Smooth muscle cell (in vitro differentiated cells): ENCODE measurements at regions not wholly inside any gene's neighbourhood (a gene's known extent, or its start where the extent isn't known, plus 50 kb on each side); places are given as distances from the start of the nearest gene placed in this dataset.
A peak's percentile ranks its signal among the peaks of the same experiment; 100 is the strongest.

Source experiments
- DNase-seq: peaks from one replicate; lab custom pipeline; 2025; ENCODE audit not compliant: unreplicated experiment; lab: John Stamatoyannopoulos, UW
- H2AFZ ChIP-seq: fragments of 200-600 bp; sonication (generic); 2 replicates; pipeline ENCODE4 v1.6.0; 2016; ENCODE audit warnings: antibody characterized with exemption, low read depth, mild to moderate bottlenecking
- H3F3A ChIP-seq: fragments of 200-600 bp; sonication (generic); 2 replicates; pipeline ENCODE4 v1.6.0; 2017; ENCODE audit warnings: antibody characterized with exemption, low read depth
- H3K27ac ChIP-seq: fragments of 200-600 bp; sonication (generic); 2 replicates; pipeline ENCODE4 v1.5.1; 2016; ENCODE audit warnings: low read depth, mild to moderate bottlenecking
- H3K27me3 ChIP-seq: fragments of 200-600 bp; sonication (generic); 2 replicates; pipeline ENCODE4 v1.6.1; 2016; ENCODE audit warnings: low read depth, mild to moderate bottlenecking
- H3K36me3 ChIP-seq: fragments of 200-600 bp; sonication (generic); 2 replicates; pipeline ENCODE4 v1.5.1; 2016; ENCODE audit warnings: low read depth
- H3K4me1 ChIP-seq: fragments of 200-600 bp; sonication (generic); 2 replicates; pipeline ENCODE4 v1.5.1; 2016; ENCODE audit warnings: low read depth
- H3K4me2 ChIP-seq: fragments of 200-600 bp; sonication (generic); 2 replicates; pipeline ENCODE4 v1.6.0; 2016; ENCODE audit warnings: mild to moderate bottlenecking
- H3K4me3 ChIP-seq: fragments of 200-600 bp; sonication (generic); 2 replicates; pipeline ENCODE4 v1.5.1; 2016; ENCODE audit warnings: mild to moderate bottlenecking
- H3K79me2 ChIP-seq: fragments of 200-600 bp; sonication (generic); 2 replicates; pipeline ENCODE4 v1.6.0; 2016; ENCODE audit warnings: low read depth, mild to moderate bottlenecking
- H3K9ac ChIP-seq: fragments of 200-600 bp; sonication (generic); 2 replicates; pipeline ENCODE4 v1.6.0; 2016; ENCODE audit warnings: low read depth
- H3K9me3 ChIP-seq: fragments of 200-600 bp; sonication (generic); replicated peaks from 2 replicates; pipeline ENCODE4 v1.5.1; 2016; ENCODE audit warnings: low read depth
- H4K20me1 ChIP-seq: fragments of 200-600 bp; sonication (generic); 2 replicates; pipeline ENCODE4 v1.6.0; 2016; ENCODE audit warnings: low read depth
- CTCF ChIP-seq: fragments of 200-600 bp; sonication (generic); IDR thresholded peaks from 2 replicates; pipeline ENCODE4 v1.5.1; 2017; ENCODE audit warnings: borderline replicate concordance, mild to moderate bottlenecking, antibody characterized with exemption; ENCODE audit not compliant: insufficient read depth, poor library complexity, severe bottlenecking
- WGBS: methylation state at CpG from one replicate; pipeline ENCODE4 v1.1.7; 2016; ENCODE audit warnings: low lambda C conversion rate; 5-methylcytosine and 5-hydroxymethylcytosine counted together

DNA sequence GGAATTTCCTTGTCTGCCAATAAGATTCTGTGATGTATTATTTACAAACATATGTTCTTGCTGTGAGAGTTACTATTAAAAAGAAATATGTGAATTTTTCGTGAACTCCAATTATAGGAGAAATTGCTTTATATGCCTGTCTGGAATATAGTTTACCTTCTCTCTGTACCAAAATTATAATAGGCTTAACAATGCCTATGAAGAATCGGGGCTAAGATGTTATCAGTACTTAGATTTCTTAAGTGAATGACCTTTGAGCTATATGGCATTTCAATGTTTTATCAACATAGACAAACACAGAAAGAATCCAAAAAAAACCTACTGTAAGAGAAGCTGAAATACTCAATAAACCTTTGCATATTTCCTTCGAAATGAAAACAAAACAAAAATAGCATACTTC lies 323.1 kb upstream of the ADAMTS5 start:
- no peak for TF ChIP-seq CTCF
- no peaks in the 10 kb centered on the region for H4K20me1 ChIP-seq
- no peaks in the 10 kb centered on the region for H3K79me2 ChIP-seq
- H3K9ac ChIP-seq: no peak overlapping the region
- H3K27me3 ChIP-seq: no peaks in the 10 kb centered on the region
- peak overlapping the region; percentile 51 for H2AFZ ChIP-seq
- no peaks in the 10 kb centered on the region for H3K4me1 ChIP-seq
- H3K4me3 ChIP-seq: no peak overlapping the region
- no peak overlapping the region for H3K27ac ChIP-seq
- H3K9me3 ChIP-seq: no peaks in the 10 kb centered on the region
- DNase-seq: no peak
- 84% methylated on average over 3 of the region's 3 CpGs for WGBS
- H3F3A ChIP-seq: no peaks in the 10 kb centered on the region
- H3K36me3 ChIP-seq: no peaks in the 10 kb centered on the region
- no peak overlapping the region for H3K4me2 ChIP-seq

GRCh38 chr21:27286760-27287159 lies 319.9 kb upstream of the ADAMTS5 start:
- no peak for DNase-seq
- H3K9ac ChIP-seq: no peak overlapping the region
- no peak overlapping the region for H3K4me3 ChIP-seq
- H3K4me1 ChIP-seq: no peaks in the 10 kb centered on the region
- no peak for TF ChIP-seq CTCF
- H3K36me3 ChIP-seq: no peaks in the 10 kb centered on the region
- no peaks in the 10 kb centered on the region for H4K20me1 ChIP-seq
- H3K4me2 ChIP-seq: no peak overlapping the region
- H3K79me2 ChIP-seq: no peaks in the 10 kb centered on the region
- H3K27me3 ChIP-seq: no peaks in the 10 kb centered on the region
- H2AFZ ChIP-seq: peak overlapping the region; percentile 63
- H3F3A ChIP-seq: no peaks in the 10 kb centered on the region
- no peak overlapping the region for H3K27ac ChIP-seq
- no peaks in the 10 kb centered on the region for H3K9me3 ChIP-seq

- H2AFZ ChIP-seq: peak overlapping the region; percentile 76
- no peaks in the 10 kb centered on the region for H3K27me3 ChIP-seq
- no peak for DNase-seq
- H3K9me3 ChIP-seq: no peaks in the 10 kb centered on the region
- peaks cover 23% of the 10 kb centered on the region for H3K4me1 ChIP-seq
- peak overlapping the region; percentile 29 for H3K4me2 ChIP-seq
- H3K79me2 ChIP-seq: no peaks in the 10 kb centered on the region
- H3K27ac ChIP-seq: peak overlapping the region; percentile 85
- no peak for TF ChIP-seq CTCF
- H3K4me3 ChIP-seq: no peak overlapping the region
- H4K20me1 ChIP-seq: no peaks in the 10 kb centered on the region
- H3F3A ChIP-seq: no peaks in the 10 kb centered on the region
- H3K36me3 ChIP-seq: no peaks in the 10 kb centered on the region
- no peak overlapping the region for H3K9ac ChIP-seq
Observed at GRCh38 chr21:27277110-27277509, 310.2 kb upstream of the ADAMTS5 start.

DNA sequence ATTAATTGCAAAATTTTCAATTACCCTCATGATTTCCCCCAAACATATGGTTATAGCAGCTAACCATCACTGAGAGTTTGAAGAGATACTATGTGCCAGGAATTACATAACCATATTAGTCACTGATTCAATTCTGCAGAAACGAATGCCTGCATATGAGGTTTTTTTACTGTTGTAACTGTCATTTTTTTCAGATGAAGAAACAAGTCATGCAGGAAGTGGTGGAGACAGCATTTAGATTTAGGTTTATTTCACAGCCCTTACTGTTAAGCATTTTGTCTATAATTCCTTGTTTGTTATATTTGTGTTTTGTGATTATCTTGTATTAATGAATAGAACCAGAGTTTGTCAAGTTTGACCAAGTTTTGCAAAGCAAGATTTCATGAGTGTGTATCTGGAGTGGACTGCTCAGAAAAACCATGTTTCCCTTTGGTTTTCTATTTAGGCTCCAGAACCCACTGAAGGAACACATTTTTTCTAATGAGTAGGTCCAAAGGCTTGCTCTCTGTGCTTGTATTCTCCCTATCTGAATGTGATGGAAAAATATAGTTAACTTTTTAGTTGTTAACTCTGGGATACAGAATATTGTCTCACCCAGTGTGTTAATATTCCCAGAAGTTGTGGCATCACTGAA lies 308.5 kb upstream of the ADAMTS5 start:
- H3K9me3 ChIP-seq: no peaks in the 10 kb centered on the region
- H3K27ac ChIP-seq: peak overlapping the region; percentile 85
- H3K4me1 ChIP-seq: peaks cover 25% of the 10 kb centered on the region
- no peaks in the 10 kb centered on the region for H3K27me3 ChIP-seq
- peak overlapping the region; percentile 29 for H2AFZ ChIP-seq
- peak overlapping the region; percentile 45 for H3K9ac ChIP-seq
- TF ChIP-seq CTCF: no peak
- WGBS: 0% methylated on average over 1 of the region's 1 CpG
- no peak for DNase-seq
- H3F3A ChIP-seq: peaks cover 2% of the 10 kb centered on the region
- H3K4me2 ChIP-seq: peak overlapping the region; percentile 22
- no peaks in the 10 kb centered on the region for H3K36me3 ChIP-seq
- no peaks in the 10 kb centered on the region for H3K79me2 ChIP-seq
- no peaks in the 10 kb centered on the region for H4K20me1 ChIP-seq
- H3K4me3 ChIP-seq: no peak overlapping the region
